BE2C (cell line): ENCODE measurements at regions not wholly inside any gene's neighbourhood (a gene's known extent, or its start where the extent isn't known, plus 50 kb on each side); places are given as distances from the start of the nearest gene placed in this dataset.

Experiments
- DNase-seq: peaks from one replicate; pipeline ENCODE4 v3.0.0-alpha.2; 2020
- H3K27me3 ChIP-seq: fragments of 250-450 bp; sonication (Bioruptor Pico); 2 replicates; pipeline ENCODE4 v1.5.1; 2020; ENCODE audit warnings: mild to moderate bottlenecking
- H3K36me3 ChIP-seq: fragments of 250-450 bp; sonication (Bioruptor Pico); 2 replicates; pipeline ENCODE4 v1.5.1; 2020; ENCODE audit warnings: mild to moderate bottlenecking
- H3K4me1 ChIP-seq: fragments of 250-450 bp; sonication (Bioruptor Pico); 2 replicates; pipeline ENCODE4 v1.5.1; 2020
- H3K4me3 ChIP-seq: 2 replicates; pipeline ENCODE4 v1.5.1; 2011; ENCODE audit warnings: low read depth, low read length
- H3K9me3 ChIP-seq: fragments of 250-450 bp; sonication (Bioruptor Pico); 2 replicates; pipeline ENCODE4 v1.5.1; 2020
- CTCF ChIP-seq: IDR thresholded peaks from 2 replicates; pipeline ENCODE4 v1.5.1; 2012; ENCODE audit warnings: mild to moderate bottlenecking, low read depth, low read length

GRCh38 chr17:70313086-70313852 lies 143.9 kb downstream of the KCNJ2 start:
- DNase-seq = no peak
- Histone ChIP-seq H3K4me1 (no peaks in the 10 kb centered on the region; the same call in 1 of the 2 replicates), H3K4me3 (no peak overlapping the region), H3K27me3 (no peaks in the 10 kb centered on the region), H3K9me3 (no peaks in the 10 kb centered on the region), H3K36me3 (no peaks in the 10 kb centered on the region)
- TF ChIP-seq CTCF = no peak

- DNase-seq = no peak
- Histone ChIP-seq H3K4me3 (no peak overlapping the region), H3K27me3 (no peaks in the 10 kb centered on the region), H3K36me3 (no peaks in the 10 kb centered on the region), H3K9me3 (no peaks in the 10 kb centered on the region), H3K4me1 (no peaks in the 10 kb centered on the region; the same call in 1 of the 2 replicates)
- no peak for TF ChIP-seq CTCF
Observed at GRCh38 chr17:70314096-70314495, 144.8 kb downstream of the KCNJ2 start.

GRCh38 chr17:70314506-70314905 lies 145.2 kb downstream of the KCNJ2 start:
- Histone ChIP-seq H3K4me1 (no peaks in the 10 kb centered on the region; the same call in 1 of the 2 replicates), H3K27me3 (no peaks in the 10 kb centered on the region), H3K36me3 (no peaks in the 10 kb centered on the region), H3K4me3 (no peak overlapping the region), H3K9me3 (no peaks in the 10 kb centered on the region)
- TF ChIP-seq CTCF = no peak
- peak; percentile 15 for DNase-seq

GRCh38 chr17:70317421-70317820 lies 148.1 kb downstream of the KCNJ2 start:
- H3K4me3 ChIP-seq = no peak overlapping the region

GRCh38 chr17:70318051-70318450 lies 148.7 kb downstream of the KCNJ2 start:
- no peaks in the 10 kb centered on the region for H3K27me3 ChIP-seq
- no peak for DNase-seq

More at GRCh38 chr17:70317421-70317820, 148.1 kb downstream of the KCNJ2 start:
- Histone ChIP-seq H3K4me1 (no peaks in the 10 kb centered on the region; the same call in 1 of the 2 replicates), H3K27me3 (no peaks in the 10 kb centered on the region), H3K36me3 (no peaks in the 10 kb centered on the region), H3K9me3 (no peaks in the 10 kb centered on the region)
- DNase-seq = no peak
- no peak for TF ChIP-seq CTCF

More at GRCh38 chr17:70318051-70318450, 148.7 kb downstream of the KCNJ2 start:
- no peaks in the 10 kb centered on the region; the same call in 1 of the 2 replicates for H3K4me1 ChIP-seq
- H3K4me3 ChIP-seq = no peak overlapping the region
- no peaks in the 10 kb centered on the region for H3K36me3 ChIP-seq
- no peaks in the 10 kb centered on the region for H3K9me3 ChIP-seq
- no peak for TF ChIP-seq CTCF
